Gastrocnemius medialis (tissue), 4 donors: ENCODE measurements at regions not wholly inside any gene's neighbourhood (a gene's known extent, or its start where the extent isn't known, plus 50 kb on each side); places are given as distances from the start of the nearest gene placed in this dataset.

Experiments
- ATAC-seq, 2 donors: fragments of 150-250 bp; one replicate each; pipeline ENCODE4 v1.9.1; 2016
- DNase-seq, 2 donors: peaks; one replicate each; pipeline ENCODE4 v3.0.0-alpha.2; 2019
- H3K27ac ChIP-seq, 4 donors: fragments of 200-600 bp; sonication (generic); 1 replicate in 1 of 4; 2 replicates in 3 of 4; pipeline ENCODE4 v1.5.1; 2016 to 2018; ENCODE audit warnings: mild to moderate bottlenecking in 2 of 4, moderate library complexity in 1 of 4
- H3K27me3 ChIP-seq, 3 donors: fragments of 200-600 bp; sonication (generic) in 2 of 3; 1 replicate in 1 of 3; 2 replicates in 2 of 3; pipeline versions ENCODE4 v1.5.1 to v1.6.0; 2016 to 2019; ENCODE audit warnings: mild to moderate bottlenecking in 1 of 3, moderate library complexity in 1 of 3
- H3K36me3 ChIP-seq, 2 donors: fragments of 200-600 bp; sonication (generic) in 1 of 2; one replicate each; pipeline ENCODE4 v1.5.1; 2017 to 2018
- H3K4me1 ChIP-seq, 2 donors: fragments of 200-600 bp; sonication (generic) in 1 of 2; one replicate each; pipeline ENCODE4 v1.5.1; 2016 to 2017; ENCODE audit warnings: mild to moderate bottlenecking in 2 of 2
- H3K4me3 ChIP-seq, 4 donors: fragments of 200-600 bp; sonication (generic) in 3 of 4; 1 replicate in 1 of 4; 2 replicates in 3 of 4; pipeline ENCODE4 v1.5.1; 2016 to 2019; ENCODE audit warnings: mild to moderate bottlenecking in 2 of 4
- H3K9me3 ChIP-seq, 3 donors: fragments of 200-600 bp; sonication (generic) in 2 of 3; 1 replicate in 1 of 3; 2 replicates in 2 of 3; pipeline ENCODE4 v1.5.1; 2016 to 2019
- POLR2A ChIP-seq, 2 donors: fragments of 450-650 bp; IDR thresholded peaks; one replicate each; pipeline ENCODE4 v1.6.1; 2017; ENCODE audit warnings: antibody characterized with exemption in 2 of 2, mild to moderate bottlenecking in 2 of 2, moderate library complexity in 2 of 2
- in situ Hi-C, 4 donors: fragments of 200-750 bp; cut with MboI; loops; one replicate each; pipeline versions ENCODE4 v1.15.0 to v1.8.0; 2017; ENCODE audit warnings: low sequenced_read_pairs in 4 of 4
- intact Hi-C: fragments of 100-400 bp; cut with DNase I; formaldehyde crosslinking; loops from one replicate; pipeline ENCODE4 v1.15.1; 2023; ENCODE audit warnings: low total_unique reads
- TF ChIP-seq, protein P1 (sequence below), 5 experiments: fragments of 450-650 bp in 3 of 5; fragments of 200-600 bp in 2 of 5; sonication (generic) in 2 of 5; IDR thresholded peaks in 4 of 5; conservative IDR thresholded peaks in 1 of 5; 1 replicate in 4 of 5; 2 replicates in 1 of 5; pipeline ENCODE4 v1.5.1; 2016 to 2019; ENCODE audit warnings: antibody characterized with exemption in 5 of 5, mild to moderate bottlenecking in 3 of 5, moderate library complexity in 3 of 5

DNA sequence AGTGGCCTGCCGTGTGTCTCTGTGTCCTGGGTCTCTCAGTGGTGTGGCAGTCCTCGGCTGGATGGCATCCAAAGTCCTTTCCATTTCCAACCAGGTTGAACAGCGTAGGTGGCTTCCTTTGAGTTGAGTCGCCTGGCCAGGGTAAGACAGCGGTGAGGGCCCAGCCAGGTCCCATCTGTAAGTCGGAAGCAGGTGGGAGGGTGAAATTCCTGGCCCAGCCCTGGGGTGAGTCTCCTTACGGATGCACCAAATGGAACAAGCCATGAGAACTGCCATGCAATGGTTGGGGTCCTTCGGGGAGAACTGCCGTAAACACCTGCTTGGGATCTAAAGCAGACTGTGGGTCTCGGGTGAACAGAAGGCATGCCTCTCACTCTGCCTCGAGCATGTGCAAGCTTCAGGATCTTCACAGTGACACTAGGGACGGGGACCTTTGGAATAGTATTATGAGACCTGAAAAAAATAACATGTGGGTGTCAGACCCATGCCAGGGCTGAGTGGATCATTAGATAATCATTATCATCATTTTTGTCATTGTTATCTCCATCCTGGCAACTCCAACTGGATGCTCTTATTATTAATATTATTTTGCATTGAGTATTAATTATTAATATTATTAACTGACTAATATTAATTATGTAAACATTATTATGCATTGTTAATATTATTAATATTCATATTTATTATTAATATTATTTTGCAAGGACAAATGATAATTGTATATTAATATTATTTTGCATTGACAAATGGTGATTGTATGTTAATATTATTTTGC lies 57.7 kb upstream of the LINC01488 start:
- peaks cover 0 to 4% of the 10 kb centered on the region in 2 donors for H3K4me1 ChIP-seq
- in situ Hi-C loops: no loop called here
- DNase-seq (no peak), ATAC-seq (no peak)
- H3K27ac ChIP-seq: no peak overlapping the region
- TF ChIP-seq, protein P1, sequence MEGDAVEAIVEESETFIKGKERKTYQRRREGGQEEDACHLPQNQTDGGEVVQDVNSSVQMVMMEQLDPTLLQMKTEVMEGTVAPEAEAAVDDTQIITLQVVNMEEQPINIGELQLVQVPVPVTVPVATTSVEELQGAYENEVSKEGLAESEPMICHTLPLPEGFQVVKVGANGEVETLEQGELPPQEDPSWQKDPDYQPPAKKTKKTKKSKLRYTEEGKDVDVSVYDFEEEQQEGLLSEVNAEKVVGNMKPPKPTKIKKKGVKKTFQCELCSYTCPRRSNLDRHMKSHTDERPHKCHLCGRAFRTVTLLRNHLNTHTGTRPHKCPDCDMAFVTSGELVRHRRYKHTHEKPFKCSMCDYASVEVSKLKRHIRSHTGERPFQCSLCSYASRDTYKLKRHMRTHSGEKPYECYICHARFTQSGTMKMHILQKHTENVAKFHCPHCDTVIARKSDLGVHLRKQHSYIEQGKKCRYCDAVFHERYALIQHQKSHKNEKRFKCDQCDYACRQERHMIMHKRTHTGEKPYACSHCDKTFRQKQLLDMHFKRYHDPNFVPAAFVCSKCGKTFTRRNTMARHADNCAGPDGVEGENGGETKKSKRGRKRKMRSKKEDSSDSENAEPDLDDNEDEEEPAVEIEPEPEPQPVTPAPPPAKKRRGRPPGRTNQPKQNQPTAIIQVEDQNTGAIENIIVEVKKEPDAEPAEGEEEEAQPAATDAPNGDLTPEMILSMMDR (IDR thresholded peaks at IDR 0.05 in 4 of 5, conservative IDR thresholded peaks at IDR 0.05 in 1 of 5): no peak
- TF ChIP-seq POLR2A (IDR thresholded peaks at IDR 0.05): no peak
- H3K27me3 ChIP-seq: peaks cover 0 to 3% (median 0%) of the 10 kb centered on the region in 3 donors
- intact Hi-C loops: no loop called here
- H3K9me3 ChIP-seq: peaks cover 0 to 5% (median 0%) of the 10 kb centered on the region in 3 donors
- H3K36me3 ChIP-seq: no peaks in the 10 kb centered on the region
- H3K4me3 ChIP-seq: no peak overlapping the region

DNA sequence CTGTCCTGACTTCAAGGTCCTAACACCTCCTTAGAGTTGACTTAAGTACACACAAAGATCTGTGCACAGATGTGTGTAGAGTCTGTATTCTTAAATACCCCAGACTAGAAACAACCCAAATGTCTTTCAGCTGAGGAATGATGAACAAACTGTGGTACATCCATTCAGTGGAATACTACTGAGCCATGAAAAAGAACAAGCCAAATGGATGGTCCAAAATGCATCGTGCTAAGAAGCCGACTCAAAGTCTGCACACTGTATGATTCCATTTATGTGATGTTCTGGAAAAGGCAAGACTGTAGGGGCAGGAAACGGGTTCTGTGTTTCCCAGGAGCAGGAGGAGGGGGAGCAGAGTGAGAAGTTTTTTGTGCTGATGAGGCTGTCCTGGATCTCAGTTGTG lies 56.7 kb upstream of the LINC01488 start:
- Histone ChIP-seq H3K36me3 (no peaks in the 10 kb centered on the region), H3K9me3 (peaks cover 0 to 5% (median 0%) of the 10 kb centered on the region in 3 donors), H3K27ac (no peak overlapping the region), H3K27me3 (peaks cover 0 to 3% (median 2%) of the 10 kb centered on the region in 3 donors), H3K4me3 (no peak overlapping the region), H3K4me1 (peaks cover 0 to 4% of the 10 kb centered on the region in 2 donors)
- in situ Hi-C loops: no loop called here
- no peak for DNase-seq
- TF ChIP-seq, protein P1 (IDR thresholded peaks at IDR 0.05 in 4 of 5, conservative IDR thresholded peaks at IDR 0.05 in 1 of 5): no peak
- TF ChIP-seq POLR2A (IDR thresholded peaks at IDR 0.05): no peak
- intact Hi-C loops: no loop called here
- ATAC-seq: no peak

DNA sequence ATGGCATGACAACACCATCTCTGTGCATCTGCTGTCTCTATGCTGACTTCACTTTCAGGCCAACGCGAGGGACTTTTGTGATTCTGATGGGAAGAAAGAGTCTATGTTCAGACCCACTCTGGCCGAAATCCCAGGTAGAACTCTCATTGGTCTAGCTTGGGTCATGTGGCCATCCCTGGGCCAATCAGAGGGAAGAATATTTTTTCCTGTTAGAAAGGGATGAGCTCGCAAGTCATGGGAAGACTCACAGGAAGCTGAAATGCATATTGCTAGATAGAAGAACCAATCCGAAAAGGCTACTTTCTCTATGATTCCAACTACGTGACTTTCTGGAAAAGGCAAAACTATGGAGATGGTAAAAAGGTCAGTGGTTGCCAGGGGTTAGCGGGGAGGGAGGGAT lies 56.0 kb upstream of the LINC01488 start:
- intact Hi-C loops (no loop called here), in situ Hi-C loops (no loop called here)
- DNase-seq (no peak), ATAC-seq (no peak)
- Histone ChIP-seq H3K27me3 (peaks cover 0 to 7% (median 3%) of the 10 kb centered on the region in 3 donors), H3K27ac (no peak overlapping the region), H3K9me3 (peaks cover 0 to 5% (median 0%) of the 10 kb centered on the region in 3 donors), H3K4me1 (peaks cover 0 to 3% of the 10 kb centered on the region in 2 donors), H3K4me3 (no peak overlapping the region), H3K36me3 (no peaks in the 10 kb centered on the region)
- TF ChIP-seq, protein P1 (IDR thresholded peaks at IDR 0.05 in 4 of 5, conservative IDR thresholded peaks at IDR 0.05 in 1 of 5): no peak
- no peak for TF ChIP-seq POLR2A (IDR thresholded peaks at IDR 0.05)

DNA sequence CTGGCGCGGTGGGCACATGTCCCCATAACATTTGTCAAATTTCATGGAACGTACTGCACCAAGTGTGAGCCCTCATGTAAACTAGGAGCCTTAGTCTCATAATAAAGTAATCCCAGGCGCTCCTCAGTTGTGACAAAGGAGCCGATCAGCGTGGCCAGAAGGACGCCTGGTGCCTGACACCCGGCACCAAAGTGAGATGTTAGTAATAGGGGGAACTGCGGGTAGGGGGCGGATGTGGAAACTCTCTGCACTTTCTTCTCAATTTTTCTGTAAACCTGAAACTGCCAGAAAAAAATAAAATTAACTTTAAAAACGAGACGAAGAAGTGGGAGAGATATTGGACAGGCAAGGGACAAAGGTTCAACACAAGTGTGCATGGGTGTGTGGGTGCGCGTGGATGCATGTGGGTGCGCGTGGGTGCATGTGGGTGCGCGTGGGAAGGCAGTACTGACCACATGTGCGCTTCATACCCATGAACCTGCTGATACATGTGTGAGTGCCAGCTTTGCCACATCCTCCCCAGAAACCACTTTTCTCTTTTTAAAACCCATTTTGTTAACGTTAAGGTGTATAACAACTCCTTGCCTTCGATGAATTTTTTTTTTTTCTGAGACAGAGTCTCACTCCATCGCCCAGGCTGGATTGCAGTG lies 55.4 kb upstream of the LINC01488 start:
- Histone ChIP-seq H3K4me1 (no peaks in the 10 kb centered on the region), H3K9me3 (peaks cover 0 to 5% (median 0%) of the 10 kb centered on the region in 3 donors), H3K27ac (no peak overlapping the region), H3K4me3 (no peak overlapping the region), H3K27me3 (peaks cover 0 to 7% (median 3%) of the 10 kb centered on the region in 3 donors), H3K36me3 (no peaks in the 10 kb centered on the region)
- intact Hi-C loops: no loop called here
- no peak for ATAC-seq
- TF ChIP-seq POLR2A (IDR thresholded peaks at IDR 0.05): no peak
- TF ChIP-seq, protein P1 (IDR thresholded peaks at IDR 0.05 in 4 of 5, conservative IDR thresholded peaks at IDR 0.05 in 1 of 5): no peak
- no peak for DNase-seq
- in situ Hi-C loops: no loop called here
